ENCODE measurements at regions not wholly inside any gene's neighbourhood (a gene's known extent, or its start where the extent isn't known, plus 50 kb on each side); places are given as distances from the start of the nearest gene placed in this dataset.

- TF ChIP-seq ZBTB8A (tag by site-specific recombination; IDR thresholded peaks at IDR 0.05): no peak
- TF ChIP-seq CTCF (tag by site-specific recombination; IDR thresholded peaks at IDR 0.05): no peak
- no peak for TF ChIP-seq ZNF530 (tag by site-specific recombination; IDR thresholded peaks at IDR 0.05; ENCODE audit: low read depth)
- TF ChIP-seq ZNF146 (tag by site-specific recombination; IDR thresholded peaks at IDR 0.05): no peak
- no peak for TF ChIP-seq ZNF701 (tag by site-specific recombination; IDR thresholded peaks at IDR 0.05)
- TF ChIP-seq ZNF324 (tag by site-specific recombination; IDR thresholded peaks at IDR 0.05): no peak
- no peak for TF ChIP-seq ZNF140 (tag by site-specific recombination; IDR thresholded peaks at IDR 0.05)
- no peak for TF ChIP-seq MYNN (tag by site-specific recombination; IDR thresholded peaks at IDR 0.05; ENCODE audit: borderline replicate concordance)
- TF ChIP-seq ZNF398 (tag by site-specific recombination; IDR thresholded peaks at IDR 0.05): no peak
- TF ChIP-seq, protein P1, sequence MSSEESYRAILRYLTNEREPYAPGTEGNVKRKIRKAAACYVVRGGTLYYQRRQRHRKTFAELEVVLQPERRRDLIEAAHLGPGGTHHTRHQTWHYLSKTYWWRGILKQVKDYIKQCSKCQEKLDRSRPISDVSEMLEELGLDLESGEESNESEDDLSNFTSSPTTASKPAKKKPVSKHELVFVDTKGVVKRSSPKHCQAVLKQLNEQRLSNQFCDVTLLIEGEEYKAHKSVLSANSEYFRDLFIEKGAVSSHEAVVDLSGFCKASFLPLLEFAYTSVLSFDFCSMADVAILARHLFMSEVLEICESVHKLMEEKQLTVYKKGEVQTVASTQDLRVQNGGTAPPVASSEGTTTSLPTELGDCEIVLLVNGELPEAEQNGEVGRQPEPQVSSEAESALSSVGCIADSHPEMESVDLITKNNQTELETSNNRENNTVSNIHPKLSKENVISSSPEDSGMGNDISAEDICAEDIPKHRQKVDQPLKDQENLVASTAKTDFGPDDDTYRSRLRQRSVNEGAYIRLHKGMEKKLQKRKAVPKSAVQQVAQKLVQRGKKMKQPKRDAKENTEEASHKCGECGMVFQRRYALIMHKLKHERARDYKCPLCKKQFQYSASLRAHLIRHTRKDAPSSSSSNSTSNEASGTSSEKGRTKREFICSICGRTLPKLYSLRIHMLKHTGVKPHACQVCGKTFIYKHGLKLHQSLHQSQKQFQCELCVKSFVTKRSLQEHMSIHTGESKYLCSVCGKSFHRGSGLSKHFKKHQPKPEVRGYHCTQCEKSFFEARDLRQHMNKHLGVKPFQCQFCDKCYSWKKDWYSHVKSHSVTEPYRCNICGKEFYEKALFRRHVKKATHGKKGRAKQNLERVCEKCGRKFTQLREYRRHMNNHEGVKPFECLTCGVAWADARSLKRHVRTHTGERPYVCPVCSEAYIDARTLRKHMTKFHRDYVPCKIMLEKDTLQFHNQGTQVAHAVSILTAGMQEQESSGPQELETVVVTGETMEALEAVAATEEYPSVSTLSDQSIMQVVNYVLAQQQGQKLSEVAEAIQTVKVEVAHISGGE (tag by site-specific recombination; conservative IDR thresholded peaks at IDR 0.05; ENCODE audit: low read depth): no peak
- TF ChIP-seq ZNF302 (tag by site-specific recombination; IDR thresholded peaks at IDR 0.05; ENCODE audit: low read depth): no peak
- TF ChIP-seq MZF1 (tag by site-specific recombination; IDR thresholded peaks at IDR 0.05; ENCODE audit: borderline replicate concordance): no peak
- no peak for TF ChIP-seq ZNF132 (tag by site-specific recombination; IDR thresholded peaks at IDR 0.05; ENCODE audit: borderline replicate concordance)
These were observed 339.9 kb downstream of the ACTL7B start for GRCh38 chr9:108515856-108516255.
